Suprapubic skin (tissue), 4 donors: ENCODE measurements at regions not wholly inside any gene's neighbourhood (a gene's known extent, or its start where the extent isn't known, plus 50 kb on each side); places are given as distances from the start of the nearest gene placed in this dataset.

Experiments used
- DNase-seq, 2 donors: peaks; one replicate each; pipeline ENCODE4 v3.0.0-alpha.2; 2019; ENCODE audit warnings: low spot score in 2 of 2
- H3K27ac ChIP-seq: fragments of 200-600 bp; sonication (generic); one replicate; pipeline ENCODE4 v1.5.1; 2019
- H3K27me3 ChIP-seq: fragments of 200-600 bp; sonication (generic); one replicate; pipeline ENCODE4 v1.5.1; 2019
- H3K36me3 ChIP-seq: fragments of 200-600 bp; sonication (generic); one replicate; pipeline ENCODE4 v1.5.1; 2019
- H3K4me1 ChIP-seq: fragments of 200-600 bp; sonication (generic); one replicate; pipeline ENCODE4 v1.5.1; 2019
- H3K4me3 ChIP-seq: fragments of 200-600 bp; sonication (generic); one replicate; pipeline ENCODE4 v1.5.1; 2019; ENCODE audit warnings: mild to moderate bottlenecking
- H3K9me3 ChIP-seq: fragments of 200-600 bp; sonication (generic); one replicate; pipeline ENCODE4 v1.5.1; 2019
- CTCF ChIP-seq, 2 donors: fragments of 200-600 bp in 1 of 2; fragments of 450-650 bp in 1 of 2; sonication (generic) in 1 of 2; IDR thresholded peaks; one replicate each; pipeline ENCODE4 v1.5.1; 2016 to 2019; ENCODE audit warnings: antibody characterized with exemption in 2 of 2, mild to moderate bottlenecking in 1 of 2, moderate library complexity in 1 of 2
- EP300 ChIP-seq: sonication (generic); formaldehyde crosslinking; IDR thresholded peaks from one replicate; pipeline ENCODE4 v1.6.1; 2017; ENCODE audit warnings: antibody characterized with exemption
- POLR2A ChIP-seq, 2 donors: fragments of 450-650 bp; IDR thresholded peaks; one replicate each; pipeline ENCODE4 v1.6.1; 2017; ENCODE audit warnings: antibody characterized with exemption in 2 of 2, mild to moderate bottlenecking in 2 of 2, moderate library complexity in 2 of 2
- POLR2AphosphoS5 ChIP-seq, 3 donors: sonication (generic); formaldehyde crosslinking; IDR thresholded peaks; one replicate each; pipeline ENCODE4 v1.6.1; 2017; ENCODE audit warnings: antibody characterized with exemption in 3 of 3
- WGBS: methylation state at CpG from one replicate; pipeline ENCODE4 v1.1.5; 2018; 5-methylcytosine and 5-hydroxymethylcytosine counted together

GRCh38 chr13:26498656-26499601, 58.6 kb upstream of the WASF3 start:
- no peak for DNase-seq
- no peaks in the 10 kb centered on the region for H3K27me3 ChIP-seq
- peak overlapping the region; percentile 18 for H3K27ac ChIP-seq
- no peaks in the 10 kb centered on the region for H3K36me3 ChIP-seq
- H3K4me3 ChIP-seq, result no peak overlapping the region
- peaks cover 20% of the 10 kb centered on the region for H3K4me1 ChIP-seq
- no peak for TF ChIP-seq EP300
- no peak for TF ChIP-seq POLR2A (IDR thresholded peaks at IDR 0.05)
- no peak for TF ChIP-seq CTCF (IDR thresholded peaks at IDR 0.05)
- no peak for TF ChIP-seq POLR2AphosphoS5 (IDR thresholded peaks at IDR 0.05)
- H3K9me3 ChIP-seq, result no peaks in the 10 kb centered on the region
- 57% methylated on average over 13 of the region's 14 CpGs for WGBS

GRCh38 chr13:26500618-26501320, 56.7 kb upstream of the WASF3 start:
- Histone ChIP-seq H3K4me1 (peaks cover 20% of the 10 kb centered on the region), H3K27ac (no peak overlapping the region), H3K27me3 (no peaks in the 10 kb centered on the region), H3K36me3 (no peaks in the 10 kb centered on the region), H3K4me3 (no peak overlapping the region), H3K9me3 (no peaks in the 10 kb centered on the region)
- TF ChIP-seq POLR2A (IDR thresholded peaks at IDR 0.05), result no peak
- TF ChIP-seq CTCF (IDR thresholded peaks at IDR 0.05), result no peak
- TF ChIP-seq EP300, result no peak
- no peak for TF ChIP-seq POLR2AphosphoS5 (IDR thresholded peaks at IDR 0.05)
- DNase-seq, result no peak
- 69% methylated on average over 15 of the region's 15 CpGs for WGBS

GRCh38 chr13:26501641-26502040, 55.8 kb upstream of the WASF3 start:
- Histone ChIP-seq H3K27ac (no peak overlapping the region), H3K4me3 (no peak overlapping the region), H3K9me3 (no peaks in the 10 kb centered on the region), H3K27me3 (no peaks in the 10 kb centered on the region), H3K4me1 (peaks cover 18% of the 10 kb centered on the region), H3K36me3 (no peaks in the 10 kb centered on the region)
- TF ChIP-seq POLR2AphosphoS5 (IDR thresholded peaks at IDR 0.05) (no peak), CTCF (IDR thresholded peaks at IDR 0.05) (no peak), EP300 (no peak), POLR2A (IDR thresholded peaks at IDR 0.05) (no peak)
- WGBS, result 52% methylated on average over 8 of the region's 8 CpGs
- no peak for DNase-seq

- H3K27ac ChIP-seq, result no peak overlapping the region
- H3K9me3 ChIP-seq, result no peaks in the 10 kb centered on the region
- peak in 1 of 2 donors; percentile 10 for TF ChIP-seq CTCF (IDR thresholded peaks at IDR 0.05)
- TF ChIP-seq POLR2A (IDR thresholded peaks at IDR 0.05), result no peak
- H3K27me3 ChIP-seq, result no peaks in the 10 kb centered on the region
- H3K4me3 ChIP-seq, result no peak overlapping the region
- WGBS, result 41% methylated on average over 12 of the region's 12 CpGs
- no peak for DNase-seq
- H3K36me3 ChIP-seq, result no peaks in the 10 kb centered on the region
- H3K4me1 ChIP-seq, result peaks cover 12% of the 10 kb centered on the region
Measured at GRCh38 chr13:26502826-26503225, 54.7 kb upstream of the WASF3 start.
